ENCODE measurements at regions not wholly inside any gene's neighbourhood (a gene's known extent, or its start where the extent isn't known, plus 50 kb on each side); places are given as distances from the start of the nearest gene placed in this dataset.
A peak's percentile ranks its signal among the peaks of the same experiment; 100 is the strongest.

DNA sequence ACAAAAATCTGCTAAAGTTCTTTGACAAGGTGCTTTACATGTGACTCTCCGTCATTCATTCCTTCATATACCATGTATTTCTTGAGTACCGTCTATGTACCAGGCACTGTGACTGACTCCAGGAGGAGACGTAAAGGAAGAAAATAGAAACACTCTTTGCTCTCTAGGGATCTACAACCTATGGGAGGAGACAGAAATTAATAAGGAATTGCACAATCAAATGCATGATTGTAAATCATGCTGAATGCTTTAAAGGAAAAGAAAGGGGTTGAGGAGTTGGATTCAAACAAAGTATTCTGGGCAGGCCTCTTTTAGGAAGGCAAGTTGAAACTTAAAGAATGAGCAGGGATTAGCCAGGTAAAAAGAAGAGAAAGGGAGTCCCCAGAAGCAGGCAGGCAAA is 239.1 kb upstream of the FGGY start:
- no peak for DNase-seq

DNA sequence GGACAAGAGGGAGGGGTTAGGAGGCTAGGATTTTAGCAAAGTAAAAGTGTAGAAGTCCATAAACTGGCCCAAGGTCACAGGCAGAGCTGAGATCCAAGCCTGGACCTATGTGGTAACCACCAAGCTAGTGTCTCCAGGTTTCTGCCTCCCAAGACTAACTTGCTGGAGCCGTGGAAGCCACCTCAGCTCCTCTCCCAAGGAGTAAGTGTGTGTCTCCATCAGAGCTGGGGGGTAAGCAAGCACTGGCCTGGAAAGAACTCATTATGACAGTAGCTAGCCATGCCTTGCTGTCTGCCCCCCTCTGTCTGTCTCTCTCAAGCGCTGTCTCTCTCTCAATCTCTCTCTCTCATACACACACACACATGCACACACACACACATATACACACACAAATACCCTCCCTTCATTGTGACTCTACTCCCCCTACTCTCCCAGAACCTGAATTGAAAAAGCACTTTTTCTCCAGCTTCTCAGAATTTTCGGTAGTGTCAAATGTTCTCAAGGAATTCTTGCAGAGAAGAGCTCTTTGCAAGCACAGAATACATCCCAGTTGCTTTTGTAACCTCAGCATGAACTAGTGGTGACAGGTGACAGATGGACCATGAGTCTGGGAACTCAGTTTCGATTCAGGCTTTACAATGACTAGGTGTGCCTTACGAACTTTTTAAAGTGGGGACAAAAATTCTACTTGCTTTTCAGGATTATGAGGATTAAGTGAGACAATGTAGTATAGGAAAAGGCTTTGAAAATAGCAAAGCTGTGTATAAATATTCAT is 238.0 kb upstream of the FGGY start:
- DNase-seq, result no peak

DNA sequence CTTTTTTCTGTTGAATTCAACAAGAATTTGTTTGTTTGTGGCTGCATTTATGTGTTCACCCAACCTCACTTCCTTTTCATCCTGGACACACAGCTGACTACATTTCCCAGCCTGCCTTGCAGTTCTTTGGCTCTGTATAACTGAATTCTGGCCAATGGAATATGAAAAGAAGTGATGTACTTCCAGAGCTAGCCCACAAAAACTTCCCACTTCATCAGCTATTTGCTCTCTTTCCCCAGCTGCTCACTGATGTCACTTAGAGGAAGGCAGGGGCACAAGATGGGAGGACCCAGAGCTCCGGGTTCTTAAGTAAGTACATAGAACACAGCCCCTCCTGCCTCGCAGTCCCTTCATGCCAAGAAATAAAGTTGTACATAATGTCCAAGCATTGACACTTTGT is 235.0 kb upstream of the FGGY start:
- peak; percentile 94 for DNase-seq

DNA sequence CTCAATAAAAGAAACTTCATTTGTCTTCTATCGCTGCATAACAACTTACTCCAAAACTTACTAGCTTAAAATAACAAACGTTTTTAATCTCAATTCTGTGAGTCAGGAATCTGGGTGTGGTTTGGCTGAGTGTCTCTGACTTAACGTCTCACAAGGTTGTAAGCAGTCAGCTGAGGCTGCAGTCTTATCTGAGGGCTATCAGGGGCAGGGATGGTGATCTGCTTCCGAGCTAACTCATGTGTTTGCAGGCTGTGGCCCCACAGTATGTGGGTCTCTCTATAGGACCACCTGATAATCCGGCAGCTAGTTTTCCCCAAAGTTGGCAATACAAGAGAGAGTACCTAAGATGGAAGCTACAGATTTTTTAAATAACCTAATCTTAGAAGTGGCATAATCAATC is 234.2 kb upstream of the FGGY start:
- no peak for DNase-seq

DNA sequence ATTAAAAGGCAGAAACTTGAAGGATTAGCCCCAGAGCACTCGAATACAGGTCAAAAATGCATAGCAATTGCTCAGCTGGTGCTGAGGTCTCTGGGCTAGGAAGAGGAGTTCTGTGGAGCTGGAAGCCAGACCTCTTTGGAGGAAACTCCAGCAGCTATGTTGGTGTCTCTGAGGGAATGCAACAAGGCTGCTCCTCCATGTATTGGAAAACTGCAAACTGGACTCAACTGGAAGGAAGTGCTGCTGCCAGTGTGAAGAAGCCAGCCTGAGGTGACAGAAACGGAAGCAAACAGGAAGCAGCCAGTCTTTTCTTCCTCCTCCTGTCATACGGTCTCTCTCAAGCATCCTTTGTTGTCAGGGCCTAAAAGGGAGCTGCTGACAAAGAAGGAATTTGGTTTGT is 233.4 kb upstream of the FGGY start:
- no peak for DNase-seq

DNA sequence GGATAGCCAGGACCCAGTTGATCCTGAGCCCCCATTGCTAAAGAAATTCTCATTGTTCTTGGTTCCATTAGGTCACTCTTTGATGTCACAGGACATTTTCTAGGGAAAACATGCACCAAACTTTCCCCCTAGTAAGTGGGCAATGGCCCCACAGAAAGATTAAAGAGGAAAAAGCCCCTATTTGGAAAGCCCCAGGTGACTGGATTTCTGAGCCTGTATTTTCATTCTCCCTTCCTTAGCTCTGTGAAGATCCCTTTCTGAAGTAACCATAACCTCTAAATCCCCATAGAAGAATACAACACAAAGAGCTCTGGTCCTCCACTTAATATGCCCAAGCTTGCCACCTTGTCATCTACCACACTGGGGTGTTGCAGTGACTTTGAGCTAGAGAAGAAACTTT is 232.3 kb upstream of the FGGY start:
- no peak for DNase-seq

DNA sequence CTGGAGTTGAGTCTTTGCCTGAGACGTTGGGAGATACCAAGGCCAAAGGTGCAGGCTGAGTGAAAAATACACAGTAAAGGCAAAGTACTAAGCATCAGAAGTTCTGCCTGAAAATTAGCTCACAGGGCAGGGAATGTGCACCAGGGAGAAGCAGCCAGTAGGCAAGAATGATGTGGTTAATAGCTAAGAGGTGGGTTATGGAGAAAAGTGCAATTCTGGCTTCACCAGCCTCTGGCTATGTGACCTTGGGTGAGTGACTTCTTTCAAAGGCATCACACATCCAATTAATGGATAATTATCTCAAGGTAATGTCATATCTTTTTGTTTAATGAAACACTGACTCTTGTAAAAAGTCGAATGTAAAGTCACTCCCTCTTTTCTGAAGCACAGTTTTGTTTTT is 230.7 kb upstream of the FGGY start:
- no peak for DNase-seq

- no peak for DNase-seq
Measured at GRCh38 chr1:59070610-59071009, 226.3 kb upstream of the FGGY start.

DNA sequence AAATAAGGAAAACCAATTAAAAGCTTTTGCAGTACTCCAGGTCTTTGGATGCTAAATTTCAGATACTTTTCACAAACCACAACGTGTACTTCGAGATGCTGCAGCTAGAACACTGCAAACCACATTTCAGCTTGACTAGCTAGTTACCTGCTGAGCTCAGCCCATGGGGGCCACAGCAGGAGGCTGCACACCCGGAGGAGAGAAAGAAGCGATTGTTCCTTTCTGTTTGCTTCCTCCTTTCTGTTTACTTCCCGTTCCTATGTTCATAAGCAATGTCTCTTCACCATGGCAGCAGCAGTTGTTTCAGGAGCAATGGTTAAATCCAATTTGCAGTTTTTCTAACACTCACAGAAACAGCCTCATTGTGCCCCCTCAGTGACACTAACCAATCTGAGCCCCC is 225.6 kb upstream of the FGGY start:
- no peak for DNase-seq

GRCh38 chr1:59071876-59072582 is 224.9 kb upstream of the FGGY start:
- no peak for DNase-seq

- DNase-seq, result no peak
Measured at GRCh38 chr1:59072583-59072947, 224.3 kb upstream of the FGGY start.

- DNase-seq, result no peak
Measured at GRCh38 chr1:59074598-59074997, 222.3 kb upstream of the FGGY start.

- no peak for DNase-seq
Measured at GRCh38 chr1:59075021-59075420, 221.9 kb upstream of the FGGY start.

DNA sequence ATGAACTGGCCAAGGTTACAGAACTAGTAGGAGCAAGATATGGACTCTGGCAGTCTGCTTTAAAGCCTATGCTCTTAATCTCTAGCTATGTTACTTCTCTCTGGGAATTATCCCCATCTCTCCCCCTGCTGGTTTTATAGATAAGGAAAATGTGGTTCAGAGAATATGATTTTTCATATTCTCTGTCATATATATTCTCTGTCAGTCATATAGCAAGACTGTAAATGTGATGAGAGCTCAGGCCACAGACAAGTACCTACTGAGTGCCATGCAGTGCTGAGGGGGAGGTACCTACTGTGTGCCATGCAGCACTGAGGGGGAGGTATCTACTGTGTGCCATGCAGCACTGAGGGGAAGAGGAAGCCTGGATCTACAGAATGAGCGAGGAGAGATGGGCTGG is 220.3 kb upstream of the FGGY start:
- no peak for DNase-seq

- no peak for DNase-seq
Measured at GRCh38 chr1:59077466-59078069, 219.3 kb upstream of the FGGY start.

GRCh38 chr1:59078070-59078800 is 218.7 kb upstream of the FGGY start:
- no peak for DNase-seq

DNA sequence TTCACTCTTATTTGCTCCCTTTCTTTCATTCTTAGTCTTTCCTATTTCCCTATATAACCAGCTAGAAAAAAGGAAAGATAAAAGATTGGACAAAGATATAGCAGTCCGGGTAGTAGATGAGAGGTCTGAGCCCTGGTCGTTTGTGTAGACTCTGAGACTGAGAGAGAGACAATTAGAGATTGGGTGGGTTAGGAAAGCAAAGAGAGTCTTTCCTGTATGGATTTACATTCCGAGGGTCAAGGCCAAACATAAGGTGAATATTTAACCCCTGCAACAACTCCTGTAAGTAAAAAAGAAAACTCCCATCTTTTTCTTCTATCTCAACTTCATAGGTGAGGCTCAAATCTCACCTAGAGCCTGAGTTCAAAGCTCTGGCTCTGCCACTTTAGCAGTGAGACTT is 218.0 kb upstream of the FGGY start:
- DNase-seq, result no peak

- no peak for DNase-seq
Measured at GRCh38 chr1:59079434-59080140, 217.3 kb upstream of the FGGY start.

DNA sequence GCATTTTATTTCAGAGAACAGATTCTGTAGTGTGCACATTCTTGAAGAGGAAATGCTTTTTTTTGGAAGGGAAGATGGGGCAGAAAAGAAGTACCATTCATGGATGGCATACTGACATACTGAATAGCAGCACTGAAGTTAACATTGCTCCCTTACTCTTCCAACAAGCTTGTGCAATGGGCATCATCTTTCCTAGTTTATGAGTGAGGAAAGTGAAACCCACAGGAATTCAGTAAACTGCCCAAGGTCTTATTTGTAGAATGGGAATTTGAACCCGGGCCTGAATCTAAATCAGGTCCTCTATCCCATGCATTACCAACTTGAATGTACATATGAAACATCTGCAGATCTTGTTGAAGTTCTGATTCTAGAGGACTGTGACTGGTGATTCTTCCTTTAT is 215.7 kb upstream of the FGGY start:
- no peak for DNase-seq

- no peak for DNase-seq
Measured at GRCh38 chr1:59081795-59082194, 215.1 kb upstream of the FGGY start.

- no peak for DNase-seq
Measured at GRCh38 chr1:59083946-59084865, 212.7 kb upstream of the FGGY start.

Data from muscle of arm (tissue), 1 donor.